ENCODE measurements at regions not wholly inside any gene's neighbourhood (a gene's known extent, or its start where the extent isn't known, plus 50 kb on each side); places are given as distances from the start of the nearest gene placed in this dataset.

- TF ChIP-seq, protein P1, sequence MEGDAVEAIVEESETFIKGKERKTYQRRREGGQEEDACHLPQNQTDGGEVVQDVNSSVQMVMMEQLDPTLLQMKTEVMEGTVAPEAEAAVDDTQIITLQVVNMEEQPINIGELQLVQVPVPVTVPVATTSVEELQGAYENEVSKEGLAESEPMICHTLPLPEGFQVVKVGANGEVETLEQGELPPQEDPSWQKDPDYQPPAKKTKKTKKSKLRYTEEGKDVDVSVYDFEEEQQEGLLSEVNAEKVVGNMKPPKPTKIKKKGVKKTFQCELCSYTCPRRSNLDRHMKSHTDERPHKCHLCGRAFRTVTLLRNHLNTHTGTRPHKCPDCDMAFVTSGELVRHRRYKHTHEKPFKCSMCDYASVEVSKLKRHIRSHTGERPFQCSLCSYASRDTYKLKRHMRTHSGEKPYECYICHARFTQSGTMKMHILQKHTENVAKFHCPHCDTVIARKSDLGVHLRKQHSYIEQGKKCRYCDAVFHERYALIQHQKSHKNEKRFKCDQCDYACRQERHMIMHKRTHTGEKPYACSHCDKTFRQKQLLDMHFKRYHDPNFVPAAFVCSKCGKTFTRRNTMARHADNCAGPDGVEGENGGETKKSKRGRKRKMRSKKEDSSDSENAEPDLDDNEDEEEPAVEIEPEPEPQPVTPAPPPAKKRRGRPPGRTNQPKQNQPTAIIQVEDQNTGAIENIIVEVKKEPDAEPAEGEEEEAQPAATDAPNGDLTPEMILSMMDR (IDR thresholded peaks at IDR 0.05): no peak
- TF ChIP-seq ZFX (IDR thresholded peaks at IDR 0.05; ENCODE audit: borderline replicate concordance): no peak
Observed at GRCh38 chr9:16138561-16139491, 586.0 kb downstream of the CCDC171 start.

All from 22Rv1 (cell line).